NB4 (cell line): ENCODE measurements at regions not wholly inside any gene's neighbourhood (a gene's known extent, or its start where the extent isn't known, plus 50 kb on each side); places are given as distances from the start of the nearest gene placed in this dataset.
"Not testable (repeated sequence)": the region's sequence is repeated elsewhere in the genome, so short reads cannot be mapped to it uniquely, and the experiment has no call there.

ENCODE experiments used
- DNase-seq: peaks from one replicate; pipeline ENCODE4 v3.0.0; 2010; ENCODE audit warnings: low read depth
- H3K4me3 ChIP-seq: one replicate; pipeline ENCODE4 v1.5.1; 2011; ENCODE audit warnings: mild to moderate bottlenecking, low read depth, low read length, moderate library complexity
- MYC ChIP-seq: IDR thresholded peaks from 2 replicates; pipeline ENCODE4 v1.6.1; 2011; ENCODE audit warnings: low read depth, low read length
- POLR2A ChIP-seq: IDR thresholded peaks from 2 replicates; pipeline ENCODE4 v1.6.1; 2011; ENCODE audit warnings: mild to moderate bottlenecking; ENCODE audit not compliant: insufficient read length; ENCODE audit errors: extremely low read depth
- TF ChIP-seq, protein P1 (sequence below): IDR thresholded peaks from one replicate; pipeline ENCODE4 v1.5.1; 2012; ENCODE audit warnings: low read depth, low read length
- TF ChIP-seq, protein P2 (sequence below): IDR thresholded peaks from 2 replicates; pipeline ENCODE4 v1.6.1; 2011; ENCODE audit warnings: low read depth, low read length

DNA sequence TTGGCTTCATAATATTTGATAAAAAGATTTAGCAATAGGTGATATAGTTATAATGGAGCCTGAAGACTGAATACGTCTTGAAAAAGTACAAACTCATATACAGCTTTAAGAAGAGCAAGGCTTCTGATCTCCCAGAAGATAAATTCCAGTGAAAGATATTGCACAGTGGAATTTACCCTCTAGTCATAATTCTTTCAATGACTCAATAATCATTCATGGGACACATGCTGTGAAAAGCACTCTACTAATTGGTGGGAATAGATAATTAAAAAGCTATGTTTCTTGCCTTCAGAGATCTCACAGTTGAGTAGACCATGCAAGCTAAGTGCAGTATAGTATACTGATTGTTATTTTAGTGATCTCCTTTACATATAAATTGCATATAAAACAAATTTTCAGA is 538.6 kb upstream of the CYLC2 start:
- TF ChIP-seq MYC (no peak), POLR2A (no peak)
- TF ChIP-seq, protein P1, sequence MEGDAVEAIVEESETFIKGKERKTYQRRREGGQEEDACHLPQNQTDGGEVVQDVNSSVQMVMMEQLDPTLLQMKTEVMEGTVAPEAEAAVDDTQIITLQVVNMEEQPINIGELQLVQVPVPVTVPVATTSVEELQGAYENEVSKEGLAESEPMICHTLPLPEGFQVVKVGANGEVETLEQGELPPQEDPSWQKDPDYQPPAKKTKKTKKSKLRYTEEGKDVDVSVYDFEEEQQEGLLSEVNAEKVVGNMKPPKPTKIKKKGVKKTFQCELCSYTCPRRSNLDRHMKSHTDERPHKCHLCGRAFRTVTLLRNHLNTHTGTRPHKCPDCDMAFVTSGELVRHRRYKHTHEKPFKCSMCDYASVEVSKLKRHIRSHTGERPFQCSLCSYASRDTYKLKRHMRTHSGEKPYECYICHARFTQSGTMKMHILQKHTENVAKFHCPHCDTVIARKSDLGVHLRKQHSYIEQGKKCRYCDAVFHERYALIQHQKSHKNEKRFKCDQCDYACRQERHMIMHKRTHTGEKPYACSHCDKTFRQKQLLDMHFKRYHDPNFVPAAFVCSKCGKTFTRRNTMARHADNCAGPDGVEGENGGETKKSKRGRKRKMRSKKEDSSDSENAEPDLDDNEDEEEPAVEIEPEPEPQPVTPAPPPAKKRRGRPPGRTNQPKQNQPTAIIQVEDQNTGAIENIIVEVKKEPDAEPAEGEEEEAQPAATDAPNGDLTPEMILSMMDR, result no peak
- TF ChIP-seq, protein P2, sequence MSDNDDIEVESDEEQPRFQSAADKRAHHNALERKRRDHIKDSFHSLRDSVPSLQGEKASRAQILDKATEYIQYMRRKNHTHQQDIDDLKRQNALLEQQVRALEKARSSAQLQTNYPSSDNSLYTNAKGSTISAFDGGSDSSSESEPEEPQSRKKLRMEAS, result no peak
- H3K4me3 ChIP-seq, result no peak overlapping the region
- no peak for DNase-seq

DNA sequence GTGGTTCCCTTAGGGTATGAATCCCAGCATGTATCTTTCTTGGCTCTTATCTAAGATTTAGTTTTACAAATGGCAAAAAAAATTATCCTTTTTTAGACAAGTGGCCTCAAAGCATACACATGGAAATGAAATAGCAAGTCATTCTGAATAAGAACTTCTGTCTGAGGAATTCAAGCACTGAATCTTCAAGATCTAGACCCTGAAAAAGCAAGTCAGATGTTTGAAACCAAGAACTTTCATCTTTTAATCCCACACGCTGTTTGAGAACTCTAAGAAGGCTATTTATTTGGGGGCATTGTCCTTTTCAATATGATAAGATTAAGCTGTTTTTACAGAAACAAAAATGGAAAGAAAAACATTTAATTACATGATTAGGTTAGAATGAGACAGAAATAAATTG is 549.2 kb upstream of the CYLC2 start:
- TF ChIP-seq, protein P2, result no peak
- TF ChIP-seq, protein P1, result no peak
- TF ChIP-seq MYC (no peak), POLR2A (no peak)

DNA sequence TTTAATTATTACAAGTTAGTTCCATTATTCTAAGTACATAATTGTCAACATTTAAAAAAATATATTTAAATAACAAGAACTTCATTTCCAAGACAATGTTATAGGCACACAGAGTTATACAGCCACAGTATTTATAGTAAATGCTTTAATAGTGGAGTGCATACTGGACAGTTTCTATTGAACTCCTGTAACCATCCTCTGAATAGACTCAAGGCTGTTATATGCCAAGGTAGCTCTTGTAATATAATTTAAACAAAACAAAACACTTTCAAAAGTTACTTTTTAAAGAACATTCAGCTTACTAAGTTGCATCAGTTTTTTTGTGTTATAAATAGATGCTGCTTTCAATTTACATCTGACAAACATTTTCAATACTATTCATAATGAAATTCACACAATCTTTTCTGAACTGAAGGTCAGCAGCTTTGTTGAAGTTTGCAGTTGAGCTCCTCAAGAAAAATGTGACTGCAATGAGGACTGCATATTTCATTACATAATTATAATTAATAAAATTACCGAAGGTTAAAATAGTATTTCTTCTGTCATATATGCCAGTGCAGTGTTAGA is 549.9 kb upstream of the CYLC2 start:
- no peak for DNase-seq
- TF ChIP-seq MYC, result no peak
- no peak for TF ChIP-seq POLR2A
- TF ChIP-seq, protein P1, result no peak
- TF ChIP-seq, protein P2, result no peak
- H3K4me3 ChIP-seq, result no peak overlapping the region

More for the DNA sequence above, 549.2 kb upstream of the CYLC2 start:
- no peak overlapping the region for H3K4me3 ChIP-seq
- DNase-seq, result no peak

DNA sequence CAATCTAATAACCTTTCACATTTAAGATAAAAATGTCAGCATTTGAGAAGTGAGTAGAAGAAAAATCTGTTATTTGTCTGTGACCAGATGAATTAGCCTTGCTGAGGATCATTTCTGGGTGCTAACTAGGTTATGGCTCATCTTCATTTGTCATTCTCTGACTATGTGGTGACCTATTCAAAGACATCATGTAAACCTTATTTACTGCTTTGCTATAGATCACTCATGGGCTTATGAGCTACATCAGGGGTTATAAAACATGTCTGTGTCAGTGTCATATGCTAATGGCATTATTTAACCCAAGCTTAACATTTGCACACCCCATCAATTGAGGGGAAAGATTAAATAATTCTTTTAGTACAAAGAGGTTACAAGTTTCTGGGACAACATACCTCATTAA is 555.5 kb upstream of the CYLC2 start:
- TF ChIP-seq POLR2A (no peak), MYC (no peak)
- DNase-seq, result no peak
- no peak overlapping the region for H3K4me3 ChIP-seq

DNA sequence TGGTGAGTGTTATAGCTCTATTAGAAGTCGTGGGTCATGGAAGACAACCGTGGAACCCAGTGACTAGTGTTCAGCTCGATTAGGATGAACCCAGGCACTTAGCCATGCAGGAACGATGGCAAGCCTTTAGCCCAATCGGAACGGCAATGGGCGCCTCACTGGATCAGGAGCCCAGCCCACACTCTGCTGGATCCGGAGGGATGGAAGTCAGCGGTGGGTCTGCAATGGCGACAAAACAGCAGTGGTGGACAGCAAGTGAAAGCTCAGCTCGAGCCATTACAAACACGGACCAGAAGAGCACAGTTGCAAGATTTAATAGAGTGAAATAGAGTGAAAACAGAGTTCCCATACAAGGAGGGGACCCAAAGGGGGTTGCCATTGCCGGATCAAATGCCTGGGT is 558.5 kb upstream of the CYLC2 start:
- DNase-seq, H3K4me3 ChIP-seq: not testable (repeated sequence)

DNA sequence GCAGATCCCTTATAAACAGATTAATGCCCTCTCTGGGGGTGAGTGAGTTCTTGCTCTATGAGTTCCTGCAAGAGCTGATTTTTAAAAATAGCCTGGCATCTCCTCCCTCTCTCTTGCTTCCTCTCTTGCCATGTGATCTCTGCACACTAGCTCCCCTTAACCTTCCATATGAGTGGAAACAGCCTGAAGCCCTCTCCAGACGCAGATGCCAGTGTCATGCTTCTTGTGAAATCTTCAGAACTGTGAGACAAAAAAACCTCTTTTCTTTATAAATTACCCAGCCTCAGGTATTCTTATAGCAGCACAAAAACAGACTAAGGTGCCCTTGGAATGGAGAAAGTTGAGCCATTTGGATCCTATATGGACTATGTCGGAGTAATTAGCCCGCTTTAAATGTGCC is 559.7 kb upstream of the CYLC2 start:
- no peak overlapping the region for H3K4me3 ChIP-seq
- no peak for DNase-seq
- no peak for TF ChIP-seq MYC
- TF ChIP-seq, protein P1, result no peak
- TF ChIP-seq POLR2A, result no peak
- TF ChIP-seq, protein P2, result no peak

DNA sequence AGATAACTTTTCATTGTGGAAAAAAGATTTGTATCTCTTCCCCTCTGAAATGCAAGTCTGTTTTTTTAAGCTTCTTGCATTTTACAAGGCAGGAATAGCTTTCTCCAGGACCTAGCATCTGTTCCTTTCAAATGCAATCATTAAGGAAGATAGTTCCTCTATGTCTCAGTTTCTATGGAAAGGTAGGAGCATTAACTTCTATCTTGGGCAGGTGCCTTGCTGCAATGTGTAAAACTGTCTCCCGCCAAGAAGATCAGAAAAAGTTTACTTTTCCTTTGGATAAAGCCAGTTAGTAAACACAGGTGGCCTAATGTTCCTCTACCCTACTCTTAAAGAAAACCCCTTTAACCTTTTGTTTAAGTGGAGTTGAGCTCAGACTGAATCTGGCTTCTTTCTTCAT is 560.6 kb upstream of the CYLC2 start:
- TF ChIP-seq, protein P2, result no peak
- TF ChIP-seq MYC, result no peak
- TF ChIP-seq, protein P1, result no peak
- no peak overlapping the region for H3K4me3 ChIP-seq
- DNase-seq, result no peak
